ENCODE measurements at regions not wholly inside any gene's neighbourhood (a gene's known extent, or its start where the extent isn't known, plus 50 kb on each side); places are given as distances from the start of the nearest gene placed in this dataset.

- no peak for TF ChIP-seq EZH2 (optimal IDR thresholded peaks at IDR 0.05; ENCODE audit: low read depth, low read length)
- no peak for TF ChIP-seq CTCF (IDR thresholded peaks at IDR 0.05; ENCODE audit: low read length)
- TF ChIP-seq EZH2phosphoT487 (IDR thresholded peaks at IDR 0.05; ENCODE audit: low read length) = no peak
These were observed 285.4 kb downstream of the THBS2 start for GRCh38 chr6:168968228-168968627.
